ENCODE measurements at regions not wholly inside any gene's neighbourhood (a gene's known extent, or its start where the extent isn't known, plus 50 kb on each side); places are given as distances from the start of the nearest gene placed in this dataset.

DNA sequence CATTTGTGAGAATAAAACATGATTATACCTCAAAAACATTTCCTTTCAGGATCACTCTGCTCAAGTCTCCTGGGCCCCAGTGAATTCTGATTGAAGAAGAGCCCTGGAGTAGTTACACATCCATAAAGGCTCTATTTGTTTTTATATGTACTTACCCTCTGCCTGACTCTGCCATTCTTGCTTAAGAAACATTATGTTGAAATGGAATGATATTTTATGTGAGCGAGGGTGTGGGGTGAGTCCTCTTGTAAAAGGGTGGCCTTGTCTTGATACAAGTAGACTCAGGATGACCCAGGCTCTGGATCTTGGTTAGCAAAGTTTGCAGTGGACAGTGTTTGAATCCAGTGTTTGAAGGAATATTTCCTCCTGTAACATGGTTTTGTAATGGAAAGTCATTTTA, 215.4 kb upstream of the PREP start:
- TF ChIP-seq, protein P1, sequence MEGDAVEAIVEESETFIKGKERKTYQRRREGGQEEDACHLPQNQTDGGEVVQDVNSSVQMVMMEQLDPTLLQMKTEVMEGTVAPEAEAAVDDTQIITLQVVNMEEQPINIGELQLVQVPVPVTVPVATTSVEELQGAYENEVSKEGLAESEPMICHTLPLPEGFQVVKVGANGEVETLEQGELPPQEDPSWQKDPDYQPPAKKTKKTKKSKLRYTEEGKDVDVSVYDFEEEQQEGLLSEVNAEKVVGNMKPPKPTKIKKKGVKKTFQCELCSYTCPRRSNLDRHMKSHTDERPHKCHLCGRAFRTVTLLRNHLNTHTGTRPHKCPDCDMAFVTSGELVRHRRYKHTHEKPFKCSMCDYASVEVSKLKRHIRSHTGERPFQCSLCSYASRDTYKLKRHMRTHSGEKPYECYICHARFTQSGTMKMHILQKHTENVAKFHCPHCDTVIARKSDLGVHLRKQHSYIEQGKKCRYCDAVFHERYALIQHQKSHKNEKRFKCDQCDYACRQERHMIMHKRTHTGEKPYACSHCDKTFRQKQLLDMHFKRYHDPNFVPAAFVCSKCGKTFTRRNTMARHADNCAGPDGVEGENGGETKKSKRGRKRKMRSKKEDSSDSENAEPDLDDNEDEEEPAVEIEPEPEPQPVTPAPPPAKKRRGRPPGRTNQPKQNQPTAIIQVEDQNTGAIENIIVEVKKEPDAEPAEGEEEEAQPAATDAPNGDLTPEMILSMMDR (IDR thresholded peaks at IDR 0.05) = no peak
- TF ChIP-seq EZH2 (IDR thresholded peaks at IDR 0.05; ENCODE audit: borderline replicate concordance, insufficient read depth, low read depth, low read length, poor library complexity, severe bottlenecking) = no peak
